ENCODE measurements at regions not wholly inside any gene's neighbourhood (a gene's known extent, or its start where the extent isn't known, plus 50 kb on each side); places are given as distances from the start of the nearest gene placed in this dataset.

GRCh38 chr10:53597835-53598251 is 825.3 kb upstream of the MBL2 start:
- H3K4me3 ChIP-seq (ENCODE audit: low read depth, poor library complexity, severe bottlenecking) = no peak overlapping the region
- 47 to 55% methylated on average over 2 of the region's 2 CpGs for WGBS, 2 donors
- intact Hi-C loops (cut with DNase I; ENCODE audit: low total_unique reads) = no loop called here
- DNase-seq (ENCODE audit: low spot score in 2 of 2) = no peak
- TF ChIP-seq POLR2A (IDR thresholded peaks at IDR 0.05) = no peak
- TF ChIP-seq CTCF (IDR thresholded peaks at IDR 0.05) = no peak

DNA sequence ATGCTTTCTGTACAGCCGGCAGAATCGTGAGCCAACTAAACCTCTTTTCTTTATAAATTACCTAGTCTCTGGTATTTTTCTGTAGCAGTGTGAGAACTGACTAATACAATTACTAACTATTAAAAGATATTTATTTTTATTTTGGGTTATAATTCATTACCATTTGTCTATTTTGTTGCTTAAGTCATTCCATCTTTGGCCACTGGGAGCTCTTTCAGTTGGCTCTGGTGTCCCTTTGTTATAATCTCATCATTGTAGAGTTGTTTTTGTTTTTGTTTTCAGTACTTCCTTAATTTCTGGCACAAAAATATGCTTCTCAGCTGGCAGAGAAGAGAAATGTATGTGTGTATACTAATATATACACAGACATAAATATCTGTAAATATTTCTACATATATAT is 807.9 kb upstream of the MBL2 start:
- DNase-seq (ENCODE audit: low spot score in 2 of 2) = no peak
- no peak overlapping the region for H3K4me3 ChIP-seq (ENCODE audit: low read depth, poor library complexity, severe bottlenecking)
- TF ChIP-seq POLR2A (IDR thresholded peaks at IDR 0.05) (no peak), CTCF (IDR thresholded peaks at IDR 0.05) (no peak)
- 85% methylated on average over 2 of the region's 2 CpGs for WGBS, 2 donors
- intact Hi-C loops (cut with DNase I; ENCODE audit: low total_unique reads) = no loop called here

GRCh38 chr10:53579773-53580172 is 807.2 kb upstream of the MBL2 start:
- intact Hi-C loops (cut with DNase I; ENCODE audit: low total_unique reads) = no loop called here
- H3K4me3 ChIP-seq (ENCODE audit: low read depth, poor library complexity, severe bottlenecking) = no peak overlapping the region
- 43 to 74% methylated on average over 1 of the region's 1 CpG for WGBS, 2 donors
- no peak for DNase-seq (ENCODE audit: low spot score in 2 of 2)
- no peak for TF ChIP-seq POLR2A (IDR thresholded peaks at IDR 0.05)
- no peak for TF ChIP-seq CTCF (IDR thresholded peaks at IDR 0.05)

DNA sequence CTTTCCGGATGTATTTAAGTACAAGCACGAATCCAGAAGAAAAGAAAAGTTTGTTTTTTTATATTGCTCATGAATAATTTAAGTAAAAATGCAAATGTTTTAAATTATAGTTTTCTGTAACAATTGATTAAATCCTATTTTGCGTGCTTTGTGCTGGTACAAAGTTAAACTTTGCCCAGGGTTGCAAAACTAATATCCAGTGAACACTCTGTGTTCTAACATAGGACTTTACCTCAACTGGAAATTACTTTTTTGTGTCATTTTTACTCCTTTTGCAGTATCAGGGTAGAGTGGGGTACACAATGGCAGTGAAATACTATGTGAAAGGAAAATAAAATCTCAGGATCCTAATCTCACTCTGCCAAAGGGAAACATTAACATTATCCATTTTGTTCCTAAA is 801.4 kb upstream of the MBL2 start:
- 74 to 85% methylated on average over 3 of the region's 3 CpGs for WGBS, 2 donors
- TF ChIP-seq CTCF (IDR thresholded peaks at IDR 0.05) = no peak
- TF ChIP-seq POLR2A (IDR thresholded peaks at IDR 0.05) = no peak
- no peak for DNase-seq (ENCODE audit: low spot score in 2 of 2)
- H3K4me3 ChIP-seq (ENCODE audit: low read depth, poor library complexity, severe bottlenecking) = no peak overlapping the region
- intact Hi-C loops (cut with DNase I; ENCODE audit: low total_unique reads) = no loop called here

- intact Hi-C loops (cut with DNase I; ENCODE audit: low total_unique reads) = no loop called here
- TF ChIP-seq CTCF (IDR thresholded peaks at IDR 0.05) (no peak), POLR2A (IDR thresholded peaks at IDR 0.05) (no peak)
- DNase-seq (ENCODE audit: low spot score in 2 of 2) = no peak
- no peak overlapping the region for H3K4me3 ChIP-seq (ENCODE audit: low read depth, poor library complexity, severe bottlenecking)
Observed at GRCh38 chr10:53573498-53573897, 800.9 kb upstream of the MBL2 start.

DNA sequence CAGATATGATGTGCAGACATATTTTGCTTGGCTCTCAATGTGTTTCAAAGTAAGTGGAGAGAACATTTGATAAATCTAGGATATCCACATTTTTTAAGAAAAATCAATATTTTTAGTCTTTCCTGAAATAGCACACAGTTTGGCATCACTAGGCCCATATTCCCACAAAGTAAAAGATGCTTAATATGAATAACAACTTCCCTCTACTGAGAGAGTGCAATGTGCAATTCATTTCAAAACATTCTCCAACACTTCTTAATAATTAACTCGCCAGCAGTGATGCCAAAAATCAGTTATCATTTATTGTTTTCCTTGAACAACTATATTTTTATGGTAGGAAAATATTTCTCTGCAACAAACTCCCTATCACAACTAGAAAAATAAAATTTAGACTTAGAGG is 800.2 kb upstream of the MBL2 start:
- no peak for TF ChIP-seq POLR2A (IDR thresholded peaks at IDR 0.05)
- TF ChIP-seq CTCF (IDR thresholded peaks at IDR 0.05) = no peak
- H3K4me3 ChIP-seq (ENCODE audit: low read depth, poor library complexity, severe bottlenecking) = no peak overlapping the region
- DNase-seq (ENCODE audit: low spot score in 2 of 2) = no peak
- 46 to 64% methylated on average over 1 of the region's 1 CpG for WGBS, 2 donors
- intact Hi-C loops (cut with DNase I; ENCODE audit: low total_unique reads) = no loop called here
